ENCODE measurements at regions not wholly inside any gene's neighbourhood (a gene's known extent, or its start where the extent isn't known, plus 50 kb on each side); places are given as distances from the start of the nearest gene placed in this dataset.
A peak's percentile ranks its signal among the peaks of the same experiment; 100 is the strongest.

DNA sequence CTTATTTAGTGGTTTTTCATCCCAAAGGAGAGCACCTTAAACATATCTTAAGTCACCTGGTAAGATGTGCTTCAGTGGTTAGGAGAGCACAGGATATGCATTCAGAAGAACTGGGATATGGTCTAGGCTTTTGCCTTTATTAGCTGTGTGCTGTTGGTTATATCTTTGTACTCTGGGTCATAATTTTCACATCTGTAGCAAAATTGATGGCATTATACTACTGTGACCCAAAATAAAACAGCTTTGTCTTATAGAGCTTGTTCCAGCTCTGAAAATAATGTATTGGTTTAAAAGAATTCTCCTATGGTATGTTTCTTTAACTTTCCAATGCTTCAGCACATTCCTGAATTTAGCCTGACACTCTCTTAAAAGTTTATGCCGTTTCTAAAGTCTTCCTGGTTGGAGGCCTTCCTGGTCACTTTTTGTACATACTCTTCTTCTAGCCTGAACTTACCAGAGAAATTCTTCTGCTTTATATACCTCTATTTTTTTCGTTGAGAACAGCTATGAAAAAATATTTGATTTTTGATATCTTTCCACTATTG is 337.1 kb upstream of the MPDZ start:
- Histone ChIP-seq H3K4me1 (peaks cover 2 to 21% (median 15%) of the 10 kb centered on the region in 4 donors), H3K36me3 (no peaks in the 10 kb centered on the region), H3K9me3 (no peaks in the 10 kb centered on the region), H3K4me3 (no peak overlapping the region), H3K27ac (replicated peaks in 1 of 4) (peak overlapping the region in 2 of 4 donors; percentile 36 to 50), H3K27me3 (no peaks in the 10 kb centered on the region)
- no peak for DNase-seq (ENCODE audit: extremely low spot score)
- TF ChIP-seq POLR2AphosphoS5 (IDR thresholded peaks at IDR 0.05), result no peak
- TF ChIP-seq, protein P1, sequence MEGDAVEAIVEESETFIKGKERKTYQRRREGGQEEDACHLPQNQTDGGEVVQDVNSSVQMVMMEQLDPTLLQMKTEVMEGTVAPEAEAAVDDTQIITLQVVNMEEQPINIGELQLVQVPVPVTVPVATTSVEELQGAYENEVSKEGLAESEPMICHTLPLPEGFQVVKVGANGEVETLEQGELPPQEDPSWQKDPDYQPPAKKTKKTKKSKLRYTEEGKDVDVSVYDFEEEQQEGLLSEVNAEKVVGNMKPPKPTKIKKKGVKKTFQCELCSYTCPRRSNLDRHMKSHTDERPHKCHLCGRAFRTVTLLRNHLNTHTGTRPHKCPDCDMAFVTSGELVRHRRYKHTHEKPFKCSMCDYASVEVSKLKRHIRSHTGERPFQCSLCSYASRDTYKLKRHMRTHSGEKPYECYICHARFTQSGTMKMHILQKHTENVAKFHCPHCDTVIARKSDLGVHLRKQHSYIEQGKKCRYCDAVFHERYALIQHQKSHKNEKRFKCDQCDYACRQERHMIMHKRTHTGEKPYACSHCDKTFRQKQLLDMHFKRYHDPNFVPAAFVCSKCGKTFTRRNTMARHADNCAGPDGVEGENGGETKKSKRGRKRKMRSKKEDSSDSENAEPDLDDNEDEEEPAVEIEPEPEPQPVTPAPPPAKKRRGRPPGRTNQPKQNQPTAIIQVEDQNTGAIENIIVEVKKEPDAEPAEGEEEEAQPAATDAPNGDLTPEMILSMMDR (IDR thresholded peaks at IDR 0.05), result no peak
- TF ChIP-seq POLR2A (IDR thresholded peaks at IDR 0.05; ENCODE audit: low read depth), result no peak
- TF ChIP-seq EP300 (IDR thresholded peaks at IDR 0.05), result no peak
- intact Hi-C loops (cut with DNase I), result no loop called here
- 45% methylated on average over 2 of the region's 2 CpGs for WGBS

DNA sequence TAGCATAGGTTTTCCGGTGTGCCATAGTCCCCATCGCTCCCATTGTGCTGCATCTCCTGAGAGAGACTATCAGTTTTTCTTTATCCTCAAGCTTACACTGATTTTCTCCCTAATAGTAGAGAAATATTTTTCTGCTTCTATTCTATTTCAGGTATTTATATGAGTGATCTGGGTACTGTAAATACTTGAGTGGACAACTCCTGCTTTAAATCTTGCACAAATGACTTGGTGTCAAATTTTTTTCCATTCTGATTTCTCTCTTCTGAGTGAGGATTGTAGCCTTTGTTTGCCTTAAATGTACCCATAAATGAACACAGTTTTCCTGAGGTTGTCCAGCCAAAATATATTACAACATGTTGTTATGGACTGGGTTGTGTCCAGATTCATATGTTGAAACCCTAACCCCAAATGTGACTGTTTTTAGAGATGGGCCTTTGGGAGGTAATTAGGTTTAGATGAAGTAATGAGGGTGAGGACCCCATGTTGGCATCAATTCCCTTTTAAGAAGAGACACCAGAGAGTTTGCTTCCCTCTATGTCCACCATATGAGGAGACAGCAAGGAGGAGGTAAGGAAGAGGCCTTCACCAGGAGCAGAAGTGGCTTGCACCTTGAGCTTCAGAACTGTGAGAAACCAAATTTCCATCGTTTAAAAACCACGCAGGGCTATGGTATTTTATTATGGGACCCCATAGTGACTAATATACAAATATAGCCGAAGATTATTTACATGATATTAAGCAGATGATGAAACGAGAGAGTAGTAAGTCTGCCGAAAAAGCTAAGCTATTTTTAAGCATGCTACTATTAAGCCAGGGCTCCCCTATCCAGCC is 336.4 kb upstream of the MPDZ start:
- WGBS, result 52% methylated on average over 7 of the region's 7 CpGs

DNA sequence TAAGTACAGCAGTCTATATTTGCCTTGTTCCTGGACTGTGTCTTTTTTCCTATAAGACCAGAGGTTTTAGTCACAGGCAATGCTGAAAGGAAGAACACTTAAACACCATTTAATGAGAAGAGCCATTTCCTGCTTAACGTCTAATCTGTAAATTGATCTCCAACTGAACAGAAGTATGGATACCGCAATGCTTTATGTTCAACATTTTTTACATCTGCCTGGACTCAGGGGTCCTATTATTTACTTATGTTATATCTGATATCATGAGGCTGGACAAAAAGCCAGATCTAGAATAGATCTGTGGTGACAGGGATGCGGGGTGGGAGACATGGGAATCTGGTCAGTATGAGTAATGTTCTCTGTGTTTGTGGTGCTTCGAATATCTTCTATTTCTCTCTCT is 334.6 kb upstream of the MPDZ start:
- no peak for DNase-seq (ENCODE audit: extremely low spot score)
- no peaks in the 10 kb centered on the region for H3K9me3 ChIP-seq
- H3K36me3 ChIP-seq, result no peaks in the 10 kb centered on the region
- no peak overlapping the region for H3K27ac ChIP-seq (replicated peaks in 1 of 4)
- intact Hi-C loops (cut with DNase I), result no loop called here
- no peak overlapping the region for H3K4me3 ChIP-seq
- TF ChIP-seq POLR2AphosphoS5 (IDR thresholded peaks at IDR 0.05) (no peak), POLR2A (IDR thresholded peaks at IDR 0.05; ENCODE audit: low read depth) (no peak), EP300 (IDR thresholded peaks at IDR 0.05) (no peak)
- TF ChIP-seq, protein P1 (IDR thresholded peaks at IDR 0.05), result no peak
- peaks cover 0 to 19% (median 15%) of the 10 kb centered on the region in 4 donors for H3K4me1 ChIP-seq
- no peaks in the 10 kb centered on the region for H3K27me3 ChIP-seq
- WGBS, result 81% methylated on average over 4 of the region's 4 CpGs

More for the DNA sequence above, 336.4 kb upstream of the MPDZ start:
- TF ChIP-seq POLR2A (IDR thresholded peaks at IDR 0.05; ENCODE audit: low read depth) (no peak), POLR2AphosphoS5 (IDR thresholded peaks at IDR 0.05) (no peak), EP300 (IDR thresholded peaks at IDR 0.05) (no peak)
- TF ChIP-seq, protein P1 (IDR thresholded peaks at IDR 0.05), result no peak
- no peaks in the 10 kb centered on the region for H3K36me3 ChIP-seq
- no peaks in the 10 kb centered on the region for H3K27me3 ChIP-seq
- H3K4me1 ChIP-seq, result peaks cover 0 to 19% (median 15%) of the 10 kb centered on the region in 4 donors
- H3K9me3 ChIP-seq, result no peaks in the 10 kb centered on the region
- intact Hi-C loops (cut with DNase I), result no loop called here
- no peak overlapping the region for H3K4me3 ChIP-seq
- DNase-seq (ENCODE audit: extremely low spot score), result no peak
- H3K27ac ChIP-seq (replicated peaks in 1 of 4), result peak overlapping the region in 2 of 4 donors; percentile 36 to 50

DNA sequence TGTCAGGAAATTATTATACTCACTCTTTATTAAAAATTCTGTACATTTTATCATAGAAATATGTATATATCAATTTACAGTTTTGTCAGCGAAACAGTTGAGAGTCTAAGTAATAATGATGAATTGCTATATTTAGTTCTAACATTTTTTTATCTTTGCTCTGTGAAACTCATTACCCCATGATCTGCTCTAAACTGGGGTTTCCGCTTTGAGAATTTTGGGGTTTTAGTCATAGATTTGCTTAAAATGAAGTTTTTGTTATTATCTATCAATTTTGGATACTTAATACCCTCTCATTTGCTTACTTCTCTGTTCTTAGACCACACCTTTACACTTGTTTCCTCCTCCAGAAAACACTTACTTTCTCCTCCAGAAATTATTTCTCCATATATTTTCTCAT is 333.8 kb upstream of the MPDZ start:
- Histone ChIP-seq H3K4me3 (no peak overlapping the region), H3K9me3 (no peaks in the 10 kb centered on the region), H3K27me3 (no peaks in the 10 kb centered on the region), H3K27ac (replicated peaks in 1 of 4) (no peak overlapping the region), H3K4me1 (peaks cover 4 to 24% (median 21%) of the 10 kb centered on the region in 4 donors), H3K36me3 (no peaks in the 10 kb centered on the region)
- no peak for TF ChIP-seq POLR2AphosphoS5 (IDR thresholded peaks at IDR 0.05)
- TF ChIP-seq, protein P1 (IDR thresholded peaks at IDR 0.05), result no peak
- TF ChIP-seq POLR2A (IDR thresholded peaks at IDR 0.05; ENCODE audit: low read depth), result no peak
- TF ChIP-seq EP300 (IDR thresholded peaks at IDR 0.05), result no peak
- WGBS, result 88% methylated on average over 2 of the region's 2 CpGs
- no peak for DNase-seq (ENCODE audit: extremely low spot score)
- intact Hi-C loops (cut with DNase I), result no loop called here

Data from esophagus muscularis mucosa (tissue), 4 donors.